IMR-90 (cell line): ENCODE measurements at regions not wholly inside any gene's neighbourhood (a gene's known extent, or its start where the extent isn't known, plus 50 kb on each side); places are given as distances from the start of the nearest gene placed in this dataset.

ENCODE experiments used
- ATAC-seq: fragments of 200-7000 bp; cut with Tn5 transposase; 2 replicates; pipeline ENCODE4 v1.9.1; 2020; ENCODE audit warnings: low read depth, mild to moderate bottlenecking, moderate library complexity
- BruUV-seq: library from RNA; stranded (reverse); fragments of 400-500 nt; replicated peaks from 2 replicates; lab custom pipeline; 2021; lab: Mats Ljungman, UMichigan
- CTCF ChIA-PET: fragments of 300-600 bp; formaldehyde crosslinking; extraction: SDS; loops from one replicate; lab custom pipeline; 2021; ENCODE audit warnings: antibody characterized with exemption; lab: Yijun Ruan, JAX
- POLR2A ChIA-PET: fragments of 300-600 bp; sonication (Branson Sonifier 250); formaldehyde crosslinking; loops from one replicate; lab custom pipeline; 2022; ENCODE audit warnings: antibody characterized with exemption; ENCODE audit not compliant: unreplicated experiment; lab: Charles Lee
- DNase-seq: peaks from one replicate; pipeline ENCODE4 v3.0.0; 2013
- H2AFZ ChIP-seq: replicated peaks from 2 replicates; pipeline ENCODE3; 2013; ENCODE audit warnings: low read length, mild to moderate bottlenecking; ENCODE audit not compliant: poor library complexity
- H2AK5ac ChIP-seq: 2 replicates; pipeline ENCODE4 v1.6.1; 2013; ENCODE audit warnings: low read depth, low read length, inconsistent platforms
- H2AK9ac ChIP-seq: replicated peaks from 2 replicates; pipeline ENCODE3; 2013; ENCODE audit warnings: mild to moderate bottlenecking, low read depth, low read length, moderate library complexity; ENCODE audit not compliant: poor library complexity
- H2BK120ac ChIP-seq: 2 replicates; pipeline ENCODE4 v1.6.1; 2013; ENCODE audit warnings: low read depth, low read length, inconsistent platforms
- H2BK15ac ChIP-seq: 3 replicates; pipeline ENCODE4 v1.6.1; 2013; ENCODE audit warnings: low read depth, low read length, inconsistent platforms
- H2BK20ac ChIP-seq: 2 replicates; pipeline ENCODE4 v1.6.1; 2013; ENCODE audit warnings: low read depth, mild to moderate bottlenecking, inconsistent platforms, low read length, moderate library complexity
- H2BK5ac ChIP-seq: 2 replicates; pipeline ENCODE4 v1.6.1; 2013; ENCODE audit warnings: mild to moderate bottlenecking, low read depth, low read length, inconsistent platforms; ENCODE audit not compliant: poor library complexity, severe bottlenecking
- H3K14ac ChIP-seq: replicated peaks from 2 replicates; pipeline ENCODE4 v1.6.1; 2013; ENCODE audit warnings: low read depth, low read length, inconsistent platforms
- H3K18ac ChIP-seq: 2 replicates; pipeline ENCODE4 v1.6.1; 2013; ENCODE audit warnings: low read depth, low read length, control low read depth
- H3K23ac ChIP-seq: 2 replicates; pipeline ENCODE4 v1.6.1; 2013; ENCODE audit warnings: low read depth, low read length, inconsistent platforms
- H3K27ac ChIP-seq: 2 replicates; pipeline ENCODE4 v1.5.1; 2013; ENCODE audit warnings: mild to moderate bottlenecking, control low read depth, low read length; ENCODE audit not compliant: insufficient read depth
- H3K27me3 ChIP-seq: 2 replicates; pipeline ENCODE4 v1.6.1; 2013; ENCODE audit warnings: low read length; ENCODE audit not compliant: control insufficient read depth, insufficient read depth
- H3K36me3 ChIP-seq: 2 replicates; pipeline ENCODE4 v1.6.1; 2013; ENCODE audit warnings: low read length, mixed read lengths; ENCODE audit not compliant: control insufficient read depth, insufficient read depth
- H3K4ac ChIP-seq: 2 replicates; pipeline ENCODE4 v1.6.1; 2013; ENCODE audit warnings: low read depth, low read length, inconsistent platforms
- H3K4me1 ChIP-seq: 2 replicates; pipeline ENCODE4 v1.6.1; 2013; ENCODE audit warnings: low read length, mixed read lengths; ENCODE audit not compliant: control insufficient read depth, insufficient read depth
- H3K4me2 ChIP-seq: 2 replicates; pipeline ENCODE4 v1.6.1; 2013; ENCODE audit warnings: low read depth, mild to moderate bottlenecking, control low read depth, low read length, moderate library complexity
- H3K4me3 ChIP-seq: 2 replicates; pipeline ENCODE4 v1.5.1; 2013; ENCODE audit warnings: low read depth, mild to moderate bottlenecking, control low read depth, low read length, moderate library complexity; ENCODE audit not compliant: insufficient read depth
- H3K56ac ChIP-seq: 2 replicates; pipeline ENCODE4 v1.6.1; 2013; ENCODE audit warnings: low read length, inconsistent platforms; ENCODE audit not compliant: insufficient read depth; ENCODE audit errors: extremely low read depth
- H3K79me1 ChIP-seq, 2 experiments: 2 replicates each; pipeline ENCODE4 v1.6.1; 2013; ENCODE audit warnings: low read length in 2 of 2, inconsistent platforms in 1 of 2, low read depth in 1 of 2
- H3K9ac ChIP-seq: 2 replicates; pipeline ENCODE4 v1.6.1; 2013; ENCODE audit warnings: low read depth, low read length, control low read depth
- H3K9me1 ChIP-seq: 2 replicates; pipeline ENCODE4 v1.6.1; 2013; ENCODE audit warnings: low read length, inconsistent platforms; ENCODE audit not compliant: insufficient read depth
- H3K9me3 ChIP-seq: 2 replicates; pipeline ENCODE4 v1.6.1; 2013; ENCODE audit warnings: low read length; ENCODE audit not compliant: control insufficient read depth, insufficient read depth
- H4K20me1 ChIP-seq: 2 replicates; pipeline ENCODE4 v1.6.1; 2013; ENCODE audit warnings: low read length, inconsistent platforms; ENCODE audit not compliant: insufficient read depth
- H4K5ac ChIP-seq: 2 replicates; pipeline ENCODE4 v1.6.1; 2013; ENCODE audit warnings: mild to moderate bottlenecking, low read depth, low read length, control low read depth
- H4K8ac ChIP-seq, 2 experiments: 2 replicates each; pipeline ENCODE4 v1.6.1; 2013; ENCODE audit warnings: low read depth in 2 of 2, low read length in 2 of 2, control low read depth in 1 of 2, inconsistent platforms in 1 of 2
- H4K91ac ChIP-seq: 2 replicates; pipeline ENCODE4 v1.6.1; 2013; ENCODE audit warnings: low read depth, low read length, inconsistent platforms; ENCODE audit not compliant: insufficient read depth
- CHD1 ChIP-seq: IDR thresholded peaks from 2 replicates; pipeline ENCODE4 v1.6.1; 2012; ENCODE audit warnings: low read depth, low read length, improper control_type of control experiment
- MAFK ChIP-seq: IDR thresholded peaks from 2 replicates; pipeline ENCODE4 v1.6.1; 2012; ENCODE audit warnings: low read depth, low read length, improper control_type of control experiment
- MAZ ChIP-seq: IDR thresholded peaks from 2 replicates; pipeline ENCODE4 v1.6.1; 2012; ENCODE audit warnings: low read depth, mild to moderate bottlenecking, low read length, improper control_type of control experiment, moderate library complexity, borderline replicate concordance
- NFE2L2 ChIP-seq: fragments of 150-350 bp; IDR thresholded peaks from 2 replicates; pipeline ENCODE4 v1.6.1; 2016; ENCODE audit warnings: low read depth, mild to moderate bottlenecking, low read length
- RAD21 ChIP-seq: IDR thresholded peaks from 2 replicates; pipeline ENCODE4 v1.6.1; 2012; ENCODE audit warnings: low read length, improper control_type of control experiment
- RCOR1 ChIP-seq: IDR thresholded peaks from 2 replicates; pipeline ENCODE4 v1.6.1; 2012; ENCODE audit warnings: mild to moderate bottlenecking, low read length, improper control_type of control experiment; ENCODE audit not compliant: insufficient replicate concordance
- WGBS, 2 experiments: methylation state at CpG; one replicate each; pipeline versions ENCODE4 v1.1.5 to v1.1.7; 2013; ENCODE audit warnings: missing lambda C conversion rate in 2 of 2; ENCODE audit not compliant: insufficient read length in 1 of 2; ENCODE audit errors: extremely low coverage in 2 of 2; 5-methylcytosine and 5-hydroxymethylcytosine counted together
- dilution Hi-C: fragments of 300-500 bp; cut with HindIII; formaldehyde crosslinking; loops from one replicate; pipeline ENCODE4 v1.14.3; 2018; ENCODE audit warnings: low sequenced_read_pairs; ENCODE audit not compliant: unreplicated experiment
- in situ Hi-C: fragments of 300-500 bp; cut with MboI; formaldehyde crosslinking; loops from 3 replicates; pipeline ENCODE4 v1.14.3; 2019; ENCODE audit warnings: low sequenced_read_pairs, inconsistent platforms, mixed read lengths
- intact Hi-C: fragments of 100-400 bp; cut with micrococcal nuclease; formaldehyde crosslinking; loops from 2 replicates; pipeline ENCODE4 v1.10.0; 2022
- TF ChIP-seq, protein P1 (sequence below): fragments of 150-350 bp; IDR thresholded peaks from 2 replicates; pipeline ENCODE4 v1.6.1; 2016; ENCODE audit warnings: low read depth, mild to moderate bottlenecking, low read length, moderate library complexity, borderline replicate concordance

DNA sequence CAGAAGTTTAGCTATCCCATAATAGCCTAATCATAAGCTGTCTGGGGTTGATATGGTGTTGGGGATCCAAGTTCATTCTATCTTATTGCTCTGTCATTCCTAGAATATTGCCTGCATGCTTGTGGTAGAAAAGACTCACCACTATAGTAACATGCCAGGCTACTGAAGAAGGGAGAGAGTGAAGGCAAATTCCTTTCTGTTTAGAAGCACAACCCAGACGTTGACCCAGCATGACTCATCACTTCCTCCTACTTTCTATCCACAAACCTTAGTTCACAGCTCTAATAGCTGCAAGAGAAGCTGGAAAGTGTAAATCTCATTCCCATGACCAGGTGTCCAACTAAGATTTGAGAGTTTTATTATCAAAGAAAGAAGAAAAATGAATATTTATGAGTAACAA, 57.8 kb upstream of the NMD3 start:
- Histone ChIP-seq H3K9me1 (no peaks in the 10 kb centered on the region), H2BK20ac (no peak overlapping the region), H2AFZ (no peak overlapping the region), H2BK120ac (no peak overlapping the region), H2BK5ac (no peak overlapping the region), H3K4ac (no peak overlapping the region), H3K4me2 (no peak overlapping the region), H3K14ac (no peak overlapping the region), H3K27me3 (no peaks in the 10 kb centered on the region), H4K5ac (no peak overlapping the region), H4K20me1 (no peaks in the 10 kb centered on the region), H3K56ac (no peak overlapping the region), H2BK15ac (no peak overlapping the region), H3K9ac (no peak overlapping the region), H3K23ac (no peak overlapping the region), H3K4me1 (no peaks in the 10 kb centered on the region), H2AK9ac (no peak overlapping the region), H3K79me1 (no peaks in the 10 kb centered on the region), H3K27ac (no peak overlapping the region), H4K91ac (no peak overlapping the region), H3K4me3 (no peak overlapping the region), H3K18ac (no peak overlapping the region), H3K36me3 (no peaks in the 10 kb centered on the region), H4K8ac (no peak overlapping the region), H3K9me3 (0 out of 2 replicates have a peak, but pooled peaks cover 4% of the 10 kb centered on the region), H2AK5ac (no peak overlapping the region)
- no TSS peak for BruUV-seq
- POLR2A ChIA-PET, result no interaction called here
- peak; percentile 89 for DNase-seq
- TF ChIP-seq NFE2L2, result peak; percentile 80
- no peak for TF ChIP-seq MAFK
- TF ChIP-seq RCOR1, result no peak
- no peak for TF ChIP-seq MAZ
- TF ChIP-seq, protein P1, sequence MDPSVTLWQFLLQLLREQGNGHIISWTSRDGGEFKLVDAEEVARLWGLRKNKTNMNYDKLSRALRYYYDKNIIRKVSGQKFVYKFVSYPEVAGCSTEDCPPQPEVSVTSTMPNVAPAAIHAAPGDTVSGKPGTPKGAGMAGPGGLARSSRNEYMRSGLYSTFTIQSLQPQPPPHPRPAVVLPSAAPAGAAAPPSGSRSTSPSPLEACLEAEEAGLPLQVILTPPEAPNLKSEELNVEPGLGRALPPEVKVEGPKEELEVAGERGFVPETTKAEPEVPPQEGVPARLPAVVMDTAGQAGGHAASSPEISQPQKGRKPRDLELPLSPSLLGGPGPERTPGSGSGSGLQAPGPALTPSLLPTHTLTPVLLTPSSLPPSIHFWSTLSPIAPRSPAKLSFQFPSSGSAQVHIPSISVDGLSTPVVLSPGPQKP, result no peak
- TF ChIP-seq CHD1, result no peak
- TF ChIP-seq RAD21, result no peak
- intact Hi-C loops, result no loop called here
- dilution Hi-C loops, result no loop called here
- peak; percentile 98 for ATAC-seq
- CTCF ChIA-PET, result no interaction called here
- in situ Hi-C loops, result no loop called here
- WGBS, 2 experiments, result no CpG with 5 or more reads among the region's 1 CpG
